H1 (cell line): ENCODE measurements at regions not wholly inside any gene's neighbourhood (a gene's known extent, or its start where the extent isn't known, plus 50 kb on each side); places are given as distances from the start of the nearest gene placed in this dataset.
A peak's percentile ranks its signal among the peaks of the same experiment; 100 is the strongest.

ENCODE experiments used
- RAD21 ChIP-seq, 2 experiments: IDR thresholded peaks in 1 of 2; conservative IDR thresholded peaks in 1 of 2; 2 replicates each; pipeline ENCODE4 v1.6.1; 2011; ENCODE audit warnings: low read depth in 2 of 2, low read length in 2 of 2, improper control_type of control experiment in 1 of 2, inconsistent platforms in 1 of 2, mild to moderate bottlenecking in 1 of 2, moderate library complexity in 1 of 2

GRCh38 chr4:77418333-77418732 is 187.3 kb upstream of the CXCL13 start (continued):
- TF ChIP-seq RAD21 (IDR thresholded peaks at IDR 0.05 in 1 of 2, conservative IDR thresholded peaks at IDR 0.05 in 1 of 2; ENCODE audit: low read depth in 2 of 2, low read length in 2 of 2) = peak; percentile 62 to 74
